GM20000 (cell line): ENCODE measurements at regions not wholly inside any gene's neighbourhood (a gene's known extent, or its start where the extent isn't known, plus 50 kb on each side); places are given as distances from the start of the nearest gene placed in this dataset.

Experiments
- DNase-seq: peaks from one replicate; pipeline ENCODE4 v3.0.0; 2012; ENCODE audit warnings: low spot score
- CTCF ChIP-seq: IDR thresholded peaks from 2 replicates; pipeline ENCODE4 v1.5.1; 2012; ENCODE audit warnings: mild to moderate bottlenecking, control low read depth; ENCODE audit errors: extremely low read depth, missing control alignments

- no peak for TF ChIP-seq CTCF
- DNase-seq: no peak
These were observed 203.8 kb downstream of the ADGRA3 start for GRCh38 chr4:22312113-22312512.

GRCh38 chr4:22301253-22301652, 214.6 kb downstream of the ADGRA3 start:
- no peak for DNase-seq
- TF ChIP-seq CTCF: no peak

GRCh38 chr4:22299678-22300077, 216.2 kb downstream of the ADGRA3 start:
- TF ChIP-seq CTCF: no peak
- no peak for DNase-seq

DNA sequence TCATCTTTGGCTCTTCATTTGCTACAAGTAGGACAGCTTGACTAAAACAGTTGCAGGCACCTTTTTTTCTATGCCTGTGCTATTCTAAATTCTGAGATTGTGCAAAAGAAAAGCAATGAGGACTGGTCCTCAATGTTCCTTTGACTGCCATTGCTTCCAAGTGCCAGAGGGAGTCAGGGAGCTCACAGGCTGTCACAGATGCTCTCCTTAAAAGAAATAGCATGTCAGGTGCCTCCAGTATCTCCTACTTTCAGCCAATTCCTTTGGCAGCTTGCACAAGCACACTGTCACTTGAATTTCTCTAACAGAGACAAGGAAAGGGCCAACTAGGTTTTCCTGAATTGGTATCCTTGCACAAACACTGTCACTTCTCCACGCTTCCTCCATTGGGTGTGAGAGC, 228.2 kb downstream of the ADGRA3 start:
- DNase-seq: no peak
- no peak for TF ChIP-seq CTCF

DNA sequence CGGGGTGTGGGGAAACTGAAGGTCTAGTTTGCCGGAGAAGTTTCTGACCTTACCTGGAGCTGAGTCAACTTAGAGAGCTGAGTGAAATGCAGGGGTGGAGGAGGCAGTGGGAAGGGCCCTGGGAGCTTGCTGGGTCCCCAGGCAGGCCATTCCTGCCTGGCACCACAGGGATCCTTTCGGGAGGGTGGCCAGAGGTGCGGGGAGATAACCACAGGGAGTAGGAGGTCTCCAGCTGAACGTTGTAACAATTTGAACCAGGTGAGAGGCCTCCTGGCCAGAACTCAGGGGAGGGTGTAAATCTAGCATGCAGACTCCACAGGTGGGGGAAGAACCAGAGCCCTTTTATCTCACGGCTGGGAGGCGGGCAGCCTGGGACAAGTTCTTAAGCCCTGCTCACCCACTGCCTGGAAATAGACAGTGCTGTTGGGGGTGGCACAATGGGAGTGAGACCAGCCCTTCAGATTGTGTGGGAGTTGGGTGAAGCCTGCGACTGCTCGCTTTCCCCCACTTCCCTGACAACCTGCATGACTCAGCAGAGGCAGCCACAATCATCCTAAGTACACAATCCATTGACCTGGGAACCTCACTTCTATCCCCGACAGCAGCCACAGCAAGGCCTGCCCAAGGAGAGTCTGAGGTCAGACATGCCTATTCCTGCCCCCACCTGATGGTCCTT, 247.4 kb downstream of the ADGRA3 start:
- TF ChIP-seq CTCF: no peak
- DNase-seq: no peak

DNA sequence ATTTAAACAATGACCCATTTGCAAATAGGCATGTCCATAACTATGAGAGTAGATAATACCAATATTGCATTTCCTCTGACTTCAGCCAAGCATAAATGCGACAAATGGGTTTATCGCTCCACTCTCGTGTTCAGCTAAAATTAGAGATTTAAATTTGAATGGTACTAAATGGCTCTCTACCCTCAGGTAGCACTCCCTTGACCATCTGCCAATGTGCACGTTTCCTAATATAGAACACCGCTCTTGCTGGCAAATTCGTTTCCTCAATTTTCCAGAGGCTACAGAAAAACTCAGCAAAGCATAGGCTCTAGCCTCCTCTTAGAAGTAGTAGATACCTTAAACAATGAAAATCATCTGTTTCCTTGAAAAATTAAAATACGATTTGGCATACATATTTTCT, 251.6 kb downstream of the ADGRA3 start:
- no peak for DNase-seq
- TF ChIP-seq CTCF: no peak

- TF ChIP-seq CTCF: no peak
These were observed 262.4 kb downstream of the ADGRA3 start for GRCh38 chr4:22253431-22253830.

More at GRCh38 chr4:22253431-22253830, 262.4 kb downstream of the ADGRA3 start:
- DNase-seq: no peak
